Ovary (tissue), 7 donors: ENCODE measurements at regions not wholly inside any gene's neighbourhood (a gene's known extent, or its start where the extent isn't known, plus 50 kb on each side); places are given as distances from the start of the nearest gene placed in this dataset.

ENCODE experiments used
- DNase-seq, 5 donors: peaks; one replicate each; pipeline ENCODE4 v3.0.0-alpha.2; 2019 to 2020
- H3K27ac ChIP-seq, 2 donors: fragments of 200-600 bp; one replicate each; pipeline versions ENCODE4 v1.5.1 to v1.8.0; 2019 to 2022
- H3K27me3 ChIP-seq: fragments of 200-600 bp; one replicate; pipeline ENCODE4 v1.8.0; 2022
- H3K36me3 ChIP-seq: fragments of 200-600 bp; sonication (generic); one replicate; pipeline ENCODE4 v1.5.1; 2019
- H3K4me1 ChIP-seq: one replicate; pipeline ENCODE4 v1.8.1; 2013; ENCODE audit warnings: mild to moderate bottlenecking, moderate library complexity; ENCODE audit not compliant: insufficient read depth
- H3K4me3 ChIP-seq: fragments of 200-600 bp; sonication (generic); one replicate; pipeline ENCODE4 v1.5.1; 2017
- H3K9me3 ChIP-seq, 2 donors: fragments of 200-600 bp in 1 of 2; sonication (generic) in 1 of 2; one replicate each; pipeline versions ENCODE4 v1.5.1 to v1.8.1; 2013 to 2019; ENCODE audit warnings: mild to moderate bottlenecking in 1 of 2, moderate library complexity in 1 of 2
- CTCF ChIP-seq, 3 donors: fragments of 450-650 bp in 2 of 3; fragments of 200-600 bp in 1 of 3; IDR thresholded peaks; one replicate each; pipeline versions ENCODE4 v1.5.1 to v1.8.0; 2016 to 2022; ENCODE audit warnings: antibody characterized with exemption in 3 of 3, mild to moderate bottlenecking in 1 of 3
- EP300 ChIP-seq: sonication (generic); formaldehyde crosslinking; IDR thresholded peaks from one replicate; pipeline ENCODE4 v1.6.1; 2017; ENCODE audit warnings: antibody characterized with exemption
- POLR2A ChIP-seq: fragments of 450-650 bp; IDR thresholded peaks from one replicate; pipeline ENCODE4 v1.6.1; 2017; ENCODE audit warnings: antibody characterized with exemption, mild to moderate bottlenecking, moderate library complexity
- WGBS, 3 donors: extraction: QIAGEN DNeasy Blood & Tissue Kit in 1 of 3; methylation state at CpG; one replicate each; pipeline versions ENCODE4 v1.1.5 to v1.1.7; 2013 to 2017; 5-methylcytosine and 5-hydroxymethylcytosine counted together
- intact Hi-C, 4 donors: fragments of 100-400 bp; cut with DNase I; formaldehyde crosslinking; loops; one replicate each; pipeline versions ENCODE4 v1.11.0 to v1.15.1; 2022 to 2023
- donor health status: DM: no; HTN: no; CAD: no; lungs with moderate emphysema.
- donor health status: DM: no; HTN: no; CAD: no.
- donor health status: Bipolar disorder and iron deficiency.
- donor health status: DM: no; HTN: no; CAD: no.
- donor health status: DM: yes; HTN: yes; CAD: no.

- TF ChIP-seq EP300, result no peak
- TF ChIP-seq CTCF (IDR thresholded peaks at IDR 0.05), result no peak
- TF ChIP-seq POLR2A, result no peak
- Histone ChIP-seq H3K36me3 (no peaks in the 10 kb centered on the region), H3K27ac (no peak overlapping the region), H3K27me3 (no peaks in the 10 kb centered on the region), H3K4me1 (peaks cover 2% of the 10 kb centered on the region), H3K9me3 (no peaks in the 10 kb centered on the region), H3K4me3 (no peak overlapping the region)
- 58 to 61% (median 59%) methylated on average over 3 of the region's 3 CpGs for WGBS, 3 donors
- intact Hi-C loops, result no loop called here
- DNase-seq, result no peak
Measured at GRCh38 chr1:71304125-71304524, 223.3 kb upstream of the ZRANB2 start.

DNA sequence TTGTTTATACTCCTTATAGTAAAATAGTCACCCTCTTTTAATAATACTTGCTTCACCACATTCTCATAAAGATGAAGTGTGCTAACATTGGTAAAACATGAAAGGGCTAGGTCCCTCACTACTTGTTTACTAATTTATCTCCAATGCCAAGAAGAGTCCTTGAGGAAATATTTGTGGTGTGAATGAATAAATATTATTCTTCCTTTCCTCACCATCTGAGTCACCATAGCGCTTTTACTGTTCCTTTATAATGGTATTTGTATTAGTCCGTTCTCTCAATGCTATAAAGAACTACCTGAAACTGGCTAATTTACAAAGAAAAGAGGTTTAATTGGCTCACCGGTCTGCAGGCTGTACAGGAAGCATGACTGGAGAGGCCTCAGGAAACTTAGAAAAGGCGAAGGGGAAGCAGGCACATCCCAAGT lies 222.8 kb upstream of the ZRANB2 start:
- intact Hi-C loops, result no loop called here
- 53 to 81% (median 58%) methylated on average over 4 of the region's 4 CpGs for WGBS, 3 donors
- Histone ChIP-seq H3K27me3 (no peaks in the 10 kb centered on the region), H3K4me1 (peaks cover 2% of the 10 kb centered on the region), H3K9me3 (no peaks in the 10 kb centered on the region), H3K27ac (no peak overlapping the region), H3K36me3 (no peaks in the 10 kb centered on the region), H3K4me3 (no peak overlapping the region)
- TF ChIP-seq EP300 (no peak), POLR2A (no peak), CTCF (IDR thresholded peaks at IDR 0.05) (no peak)
- DNase-seq, result no peak

DNA sequence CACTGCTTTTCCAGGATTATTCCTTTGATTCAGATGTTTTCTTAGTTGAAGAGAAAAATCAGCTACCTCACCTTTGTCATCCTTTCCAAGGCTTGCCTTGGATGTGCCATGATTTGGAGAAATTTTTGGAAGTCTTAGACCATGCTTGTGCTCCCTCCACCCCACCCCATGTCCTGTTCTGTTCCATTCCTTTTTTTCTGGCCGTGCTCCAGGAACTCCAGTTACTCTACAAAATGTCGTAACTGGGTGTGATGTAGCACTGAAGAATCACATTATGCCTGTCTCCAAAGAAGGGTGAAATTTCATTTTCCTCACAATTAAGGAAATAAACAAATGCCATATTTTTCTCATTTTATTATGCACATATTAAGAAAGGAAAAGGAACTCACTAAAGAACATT lies 217.8 kb upstream of the ZRANB2 start:
- no peak overlapping the region for H3K27ac ChIP-seq
- WGBS, 3 donors, result 67 to 81% (median 77%) methylated on average over 2 of the region's 2 CpGs
- H3K9me3 ChIP-seq, result no peaks in the 10 kb centered on the region
- TF ChIP-seq EP300 (no peak), CTCF (IDR thresholded peaks at IDR 0.05) (no peak), POLR2A (no peak)
- no peak overlapping the region for H3K4me3 ChIP-seq
- H3K27me3 ChIP-seq, result no peaks in the 10 kb centered on the region
- intact Hi-C loops, result no loop called here
- H3K36me3 ChIP-seq, result no peaks in the 10 kb centered on the region
- DNase-seq, result no peak
- H3K4me1 ChIP-seq, result no peaks in the 10 kb centered on the region

- no peak overlapping the region for H3K4me3 ChIP-seq
- 42 to 69% (median 56%) methylated on average over 2 of the region's 2 CpGs for WGBS, 3 donors
- intact Hi-C loops, result no loop called here
Measured at GRCh38 chr1:71296551-71297134, 215.8 kb upstream of the ZRANB2 start.

More at GRCh38 chr1:71296551-71297134, 215.8 kb upstream of the ZRANB2 start:
- no peak for DNase-seq
- Histone ChIP-seq H3K9me3 (no peaks in the 10 kb centered on the region), H3K27ac (no peak overlapping the region), H3K36me3 (no peaks in the 10 kb centered on the region), H3K27me3 (no peaks in the 10 kb centered on the region), H3K4me1 (no peaks in the 10 kb centered on the region)
- TF ChIP-seq CTCF (IDR thresholded peaks at IDR 0.05) (no peak), EP300 (no peak), POLR2A (no peak)
